H1 (cell line): ENCODE measurements at regions not wholly inside any gene's neighbourhood (a gene's known extent, or its start where the extent isn't known, plus 50 kb on each side); places are given as distances from the start of the nearest gene placed in this dataset.

Experiments
- CTCF ChIA-PET: fragments of 300-600 bp; sonication (Branson Sonifier 250); formaldehyde crosslinking; loops from one replicate; lab custom pipeline; 2021; ENCODE audit not compliant: partially characterized antibody; lab: Charles Lee
- POLR2A ChIA-PET: fragments of 300-600 bp; sonication (Branson Sonifier 250); formaldehyde crosslinking; loops from one replicate; lab custom pipeline; 2021; ENCODE audit warnings: inconsistent platforms; ENCODE audit not compliant: partially characterized antibody; lab: Charles Lee
- DNase-seq, 2 experiments: peaks; one replicate each; pipeline versions ENCODE4 v3.0.0 to v3.0.0-alpha.2; 2010 to 2022; ENCODE audit warnings: low spot score in 2 of 2, low read depth in 1 of 2, mixed read lengths in 1 of 2
- FAIRE-seq: peaks from 2 replicates; lab custom pipeline; 2011; peaks lifted over from hg19 to GRCh38; lab: Jason Lieb, UNC
- H2AFZ ChIP-seq: 2 replicates; pipeline ENCODE4 v1.8.1; 2012; ENCODE audit warnings: low read length, inconsistent platforms
- H2AK5ac ChIP-seq: 2 replicates; pipeline ENCODE4 v1.6.1; 2013; ENCODE audit warnings: low read depth, low read length
- H2BK120ac ChIP-seq: replicated peaks from 2 replicates; pipeline ENCODE3; 2013; ENCODE audit warnings: low read depth, low read length, inconsistent platforms
- H2BK12ac ChIP-seq: 2 replicates; pipeline ENCODE4 v1.6.1; 2013; ENCODE audit warnings: low read depth, low read length
- H2BK15ac ChIP-seq: 2 replicates; pipeline ENCODE4 v1.6.1; 2013; ENCODE audit warnings: low read length
- H2BK20ac ChIP-seq: 2 replicates; pipeline ENCODE4 v1.6.1; 2013; ENCODE audit warnings: low read length
- H2BK5ac ChIP-seq: 2 replicates; pipeline ENCODE4 v1.6.1; 2013; ENCODE audit warnings: low read depth, low read length
- H3K14ac ChIP-seq: 2 replicates; pipeline ENCODE4 v1.6.1; 2013; ENCODE audit warnings: inconsistent platforms; ENCODE audit not compliant: insufficient read length
- H3K18ac ChIP-seq: 2 replicates; pipeline ENCODE4 v1.6.1; 2013; ENCODE audit warnings: low read length; ENCODE audit errors: extremely low read depth
- H3K23ac ChIP-seq: 2 replicates; pipeline ENCODE4 v1.6.1; 2013; ENCODE audit warnings: inconsistent platforms; ENCODE audit not compliant: insufficient read length
- H3K23me2 ChIP-seq: 2 replicates; pipeline ENCODE4 v1.6.1; 2013; ENCODE audit warnings: low read depth, low read length
- H3K27ac ChIP-seq: 2 replicates; pipeline ENCODE4 v1.6.1; 2011; ENCODE audit warnings: low read depth, low read length, inconsistent platforms
- H3K27me3 ChIP-seq, 4 experiments: replicated peaks in 1 of 4; 1 replicate in 1 of 4; 2 replicates in 3 of 4; pipeline versions ENCODE4 v1.6.1 to v1.8.1; 2011 to 2013; ENCODE audit warnings: low read length in 3 of 4, mild to moderate bottlenecking in 3 of 4, inconsistent platforms in 2 of 4, mixed read lengths in 2 of 4, moderate library complexity in 1 of 4; ENCODE audit not compliant: control insufficient read depth in 3 of 4, insufficient read depth in 3 of 4; ENCODE audit errors: extremely low read depth in 1 of 4
- H3K36me3 ChIP-seq, 4 experiments: 2 replicates each; pipeline versions ENCODE4 v1.6.1 to v1.8.1; 2011 to 2013; ENCODE audit warnings: mild to moderate bottlenecking in 4 of 4, low read length in 3 of 4, moderate library complexity in 2 of 4, control low read depth in 1 of 4, inconsistent platforms in 1 of 4; ENCODE audit not compliant: insufficient read depth in 4 of 4, control insufficient read depth in 2 of 4
- H3K4ac ChIP-seq: replicated peaks from 2 replicates; pipeline ENCODE3; 2013; ENCODE audit warnings: low read length, low read depth, mixed read lengths, inconsistent platforms; ENCODE audit not compliant: insufficient read length
- H3K4me1 ChIP-seq, 4 experiments: replicated peaks in 1 of 4; 1 replicate in 1 of 4; 2 replicates in 3 of 4; pipeline versions ENCODE4 v1.6.1 to v1.8.1; 2011 to 2013; ENCODE audit warnings: low read length in 3 of 4, inconsistent platforms in 2 of 4, mixed read lengths in 1 of 4; ENCODE audit not compliant: insufficient read depth in 4 of 4, control insufficient read depth in 3 of 4
- H3K4me2 ChIP-seq, 2 experiments: 2 replicates each; pipeline versions ENCODE4 v1.6.1 to v1.8.1; 2011 to 2013; ENCODE audit warnings: low read depth in 2 of 2, low read length in 2 of 2, control low read depth in 1 of 2, inconsistent platforms in 1 of 2, mild to moderate bottlenecking in 1 of 2; ENCODE audit not compliant: insufficient read depth in 1 of 2
- H3K4me3 ChIP-seq, 4 experiments: fragments of 200-600, 300-600 bp in 1 of 4; sonication (generic), shearing (Covaris generic), sonication (Bioruptor Twin) in 1 of 4; 2 replicates each; pipeline versions ENCODE4 v1.5.1 to v1.8.1; 2011 to 2016; ENCODE audit warnings: low read length in 4 of 4, low read depth in 3 of 4, control low read depth in 2 of 4, inconsistent platforms in 2 of 4, mild to moderate bottlenecking in 2 of 4, mixed read lengths in 1 of 4, moderate library complexity in 1 of 4; ENCODE audit not compliant: insufficient read depth in 2 of 4; ENCODE audit errors: extremely low read depth in 1 of 4
- H3K56ac ChIP-seq: replicated peaks from 2 replicates; pipeline ENCODE3; 2013; ENCODE audit warnings: low read depth, mild to moderate bottlenecking, mixed read lengths, low read length, inconsistent platforms; ENCODE audit not compliant: insufficient read length
- H3K79me1 ChIP-seq: 2 replicates; pipeline ENCODE4 v1.6.1; 2013; ENCODE audit warnings: low read depth, low read length, control low read depth
- H3K79me2 ChIP-seq, 2 experiments: 2 replicates each; pipeline versions ENCODE4 v1.6.1 to v1.8.1; 2012 to 2013; ENCODE audit warnings: low read length in 2 of 2, mild to moderate bottlenecking in 2 of 2, inconsistent platforms in 1 of 2; ENCODE audit not compliant: insufficient read depth in 2 of 2, control insufficient read depth in 1 of 2
- H3K9ac ChIP-seq, 4 experiments: replicated peaks in 1 of 4; 1 replicate in 1 of 4; 2 replicates in 3 of 4; pipeline versions ENCODE4 v1.6.1 to v1.8.1; 2011 to 2013; ENCODE audit warnings: low read depth in 3 of 4, low read length in 3 of 4, control low read depth in 2 of 4, mild to moderate bottlenecking in 2 of 4, moderate library complexity in 2 of 4, inconsistent platforms in 1 of 4; ENCODE audit errors: extremely low read depth in 1 of 4
- H3K9me3 ChIP-seq, 2 experiments: 2 replicates each; pipeline versions ENCODE4 v1.6.1 to v1.8.1; 2012 to 2013; ENCODE audit warnings: mild to moderate bottlenecking in 2 of 2, moderate library complexity in 2 of 2, control low read depth in 1 of 2, inconsistent platforms in 1 of 2, low read depth in 1 of 2, low read length in 1 of 2, mixed read lengths in 1 of 2; ENCODE audit not compliant: insufficient read depth in 2 of 2
- H4K20me1 ChIP-seq, 2 experiments: replicated peaks in 1 of 2; 2 replicates each; pipeline versions ENCODE3 to v1.8.1; 2011 to 2013; ENCODE audit warnings: inconsistent platforms in 2 of 2, low read length in 2 of 2, mild to moderate bottlenecking in 1 of 2; ENCODE audit not compliant: insufficient read depth in 2 of 2, control insufficient read depth in 1 of 2
- H4K5ac ChIP-seq: 2 replicates; pipeline ENCODE4 v1.6.1; 2013; ENCODE audit warnings: low read length, low read depth, mixed read lengths, inconsistent platforms; ENCODE audit not compliant: insufficient read length
- H4K8ac ChIP-seq: 2 replicates; pipeline ENCODE4 v1.8.0; 2013; ENCODE audit warnings: mild to moderate bottlenecking, moderate library complexity, low read length, inconsistent platforms; ENCODE audit not compliant: insufficient read depth; ENCODE audit errors: extremely low read depth
- H4K91ac ChIP-seq: replicated peaks from 2 replicates; pipeline ENCODE3; 2013; ENCODE audit warnings: low read length, mixed read lengths, inconsistent platforms; ENCODE audit not compliant: insufficient read length
- BRCA1 ChIP-seq: IDR thresholded peaks from 2 replicates; pipeline ENCODE4 v1.6.1; 2012; ENCODE audit warnings: low read depth, low read length, improper control_type of control experiment
- CBX5 ChIP-seq: fragments of 300-800, 300-1000 bp; sonication (generic); IDR thresholded peaks from 2 replicates; pipeline ENCODE4 v1.7.1; 2016; ENCODE audit warnings: antibody characterized with exemption, low read length, low read depth
- CEBPB ChIP-seq: IDR thresholded peaks from 2 replicates; pipeline ENCODE4 v1.6.1; 2012; ENCODE audit warnings: low read depth, low read length
- CHD2 ChIP-seq: IDR thresholded peaks from 2 replicates; pipeline ENCODE4 v1.6.1; 2012; ENCODE audit warnings: low read length, improper control_type of control experiment
- EZH2 ChIP-seq: fragments of 200-600 bp; sonication (generic); IDR thresholded peaks from 2 replicates; pipeline ENCODE4 v1.7.1; 2012; ENCODE audit warnings: low read depth, mild to moderate bottlenecking, moderate library complexity, low read length, inconsistent platforms; ENCODE audit not compliant: severe bottlenecking
- GTF2F1 ChIP-seq: IDR thresholded peaks from 2 replicates; pipeline ENCODE4 v1.6.1; 2012; ENCODE audit warnings: low read depth, low read length, improper control_type of control experiment, borderline replicate concordance
- RNF2 ChIP-seq: fragments of 200-900, 300-1000 bp; sonication (generic); IDR thresholded peaks from 2 replicates; pipeline ENCODE4 v1.7.1; 2016; ENCODE audit warnings: borderline replicate concordance, low read depth, mild to moderate bottlenecking, antibody characterized with exemption, low read length; ENCODE audit not compliant: poor library complexity, severe bottlenecking; ENCODE audit errors: missing control alignments
- WGBS, 2 experiments: shearing (Covaris generic) in 1 of 2; methylation state at CpG; one replicate each; pipeline versions ENCODE4 v1.1.6 to v1.1.7; 2013 to 2015; ENCODE audit warnings: low lambda C conversion rate in 2 of 2, mixed read lengths in 2 of 2, inconsistent platforms in 1 of 2, low coverage in 1 of 2, missing lambda C conversion rate in 1 of 2; ENCODE audit not compliant: insufficient replicate concordance in 2 of 2, insufficient coverage in 1 of 2, insufficient read length in 1 of 2; ENCODE audit errors: extremely low coverage in 1 of 2, missing lambda C conversion rate in 1 of 2; 5-methylcytosine and 5-hydroxymethylcytosine counted together

- H3K56ac ChIP-seq = no peak overlapping the region
- WGBS, 2 experiments = 91% methylated on average over 4 of the region's 4 CpGs; no CpG with 5 or more reads in 1 of the 2 experiments
- no peaks in the 10 kb centered on the region for H3K79me1 ChIP-seq
- no peak overlapping the region for H4K5ac ChIP-seq
- H3K14ac ChIP-seq = no peak overlapping the region
- H3K27ac ChIP-seq = no peak overlapping the region
- H3K36me3 ChIP-seq = no peaks in the 10 kb centered on the region
- TF ChIP-seq GTF2F1 = no peak
- no peak for TF ChIP-seq CBX5
- no peak for TF ChIP-seq RNF2
- no peak for TF ChIP-seq EZH2
- TF ChIP-seq BRCA1 = no peak
- no peak for TF ChIP-seq CEBPB
- TF ChIP-seq CHD2 = no peak
- no peaks in the 10 kb centered on the region for H3K9me3 ChIP-seq
- H2BK20ac ChIP-seq = no peak overlapping the region
- H3K4me3 ChIP-seq = no peak overlapping the region
- H2AK5ac ChIP-seq = no peak overlapping the region
- no peaks in the 10 kb centered on the region for H3K79me2 ChIP-seq
- H3K9ac ChIP-seq = no peak overlapping the region
- H4K91ac ChIP-seq = no peak overlapping the region
- no peak overlapping the region for H2BK15ac ChIP-seq
- no peak overlapping the region for H2BK120ac ChIP-seq
- H3K27me3 ChIP-seq = no peaks in the 10 kb centered on the region
- DNase-seq (no peak), FAIRE-seq (no peak)
- H3K23ac ChIP-seq = no peak overlapping the region
- POLR2A ChIA-PET = no interaction called here
- CTCF ChIA-PET = interaction anchor here (0.6 to 0.9 kb wide), 3 partner anchors 163 to 1581 kb away, joined by 3 to 5 read pairs (median 3); no protein-coding TSS in a partner anchor
- no peaks in the 10 kb centered on the region for H3K4me1 ChIP-seq
- no peak overlapping the region for H2BK12ac ChIP-seq
- no peak overlapping the region for H4K8ac ChIP-seq
- no peak overlapping the region for H2AFZ ChIP-seq
- H2BK5ac ChIP-seq = no peak overlapping the region
- H3K4ac ChIP-seq = no peak overlapping the region
- H3K4me2 ChIP-seq = no peak overlapping the region
- H4K20me1 ChIP-seq = no peaks in the 10 kb centered on the region
- no peaks in the 10 kb centered on the region for H3K23me2 ChIP-seq
- no peak overlapping the region for H3K18ac ChIP-seq
Observed at GRCh38 chr16:13492046-13492445, 427.9 kb upstream of the ERCC4 start.
